ENCODE measurements at regions not wholly inside any gene's neighbourhood (a gene's known extent, or its start where the extent isn't known, plus 50 kb on each side); places are given as distances from the start of the nearest gene placed in this dataset.

DNA sequence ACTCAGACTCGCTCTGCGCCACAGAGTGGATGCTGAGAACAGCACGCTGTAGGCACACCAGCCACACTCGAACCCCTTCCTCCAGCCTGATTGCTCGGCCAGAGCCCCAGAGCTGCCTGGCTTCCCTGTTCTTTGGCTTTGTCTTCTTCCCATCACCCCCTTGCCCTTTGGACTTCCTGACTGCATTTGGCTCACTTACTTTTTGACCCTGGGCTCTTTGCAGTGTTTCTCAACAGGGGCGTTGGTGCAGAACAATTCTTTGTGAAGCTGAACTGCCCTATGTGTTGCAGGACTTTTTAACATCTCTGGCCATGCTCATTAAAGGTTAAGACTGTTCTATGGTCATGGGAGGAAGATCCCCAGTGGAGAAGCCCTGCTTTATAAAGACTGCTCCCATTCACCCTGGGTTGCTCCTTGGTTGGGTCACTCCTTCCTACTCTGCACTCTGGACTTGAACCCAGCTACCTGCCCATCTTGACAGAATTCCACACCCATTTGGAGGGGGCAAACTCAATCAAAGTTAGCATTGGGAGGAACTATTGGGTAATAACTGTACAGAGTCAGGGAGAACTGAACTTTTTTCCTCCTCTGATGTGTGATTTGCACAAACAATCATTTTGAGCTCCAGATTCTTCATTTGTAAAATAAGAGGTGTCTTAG is 127.7 kb upstream of the PLEKHG7 start:
- TF ChIP-seq POLR2A (IDR thresholded peaks at IDR 0.05) = no peak
- TF ChIP-seq, protein P1, sequence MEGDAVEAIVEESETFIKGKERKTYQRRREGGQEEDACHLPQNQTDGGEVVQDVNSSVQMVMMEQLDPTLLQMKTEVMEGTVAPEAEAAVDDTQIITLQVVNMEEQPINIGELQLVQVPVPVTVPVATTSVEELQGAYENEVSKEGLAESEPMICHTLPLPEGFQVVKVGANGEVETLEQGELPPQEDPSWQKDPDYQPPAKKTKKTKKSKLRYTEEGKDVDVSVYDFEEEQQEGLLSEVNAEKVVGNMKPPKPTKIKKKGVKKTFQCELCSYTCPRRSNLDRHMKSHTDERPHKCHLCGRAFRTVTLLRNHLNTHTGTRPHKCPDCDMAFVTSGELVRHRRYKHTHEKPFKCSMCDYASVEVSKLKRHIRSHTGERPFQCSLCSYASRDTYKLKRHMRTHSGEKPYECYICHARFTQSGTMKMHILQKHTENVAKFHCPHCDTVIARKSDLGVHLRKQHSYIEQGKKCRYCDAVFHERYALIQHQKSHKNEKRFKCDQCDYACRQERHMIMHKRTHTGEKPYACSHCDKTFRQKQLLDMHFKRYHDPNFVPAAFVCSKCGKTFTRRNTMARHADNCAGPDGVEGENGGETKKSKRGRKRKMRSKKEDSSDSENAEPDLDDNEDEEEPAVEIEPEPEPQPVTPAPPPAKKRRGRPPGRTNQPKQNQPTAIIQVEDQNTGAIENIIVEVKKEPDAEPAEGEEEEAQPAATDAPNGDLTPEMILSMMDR (IDR thresholded peaks at IDR 0.05) = no peak

Data from heart left ventricle (tissue), 13 donors.